Testis (tissue), 2 donors: ENCODE measurements at regions not wholly inside any gene's neighbourhood (a gene's known extent, or its start where the extent isn't known, plus 50 kb on each side); places are given as distances from the start of the nearest gene placed in this dataset.

Source experiments
- DNase-seq: peaks from one replicate; pipeline ENCODE4 v3.0.0-alpha.2; 2019
- H3K27ac ChIP-seq, 2 donors: fragments of 200-600 bp; sonication (generic); one replicate each; pipeline ENCODE4 v1.5.1; 2019
- H3K27me3 ChIP-seq: fragments of 200-600 bp; sonication (generic); one replicate; pipeline ENCODE4 v1.5.1; 2019
- H3K36me3 ChIP-seq: fragments of 200-600 bp; sonication (generic); one replicate; pipeline ENCODE4 v1.5.1; 2017; ENCODE audit warnings: low read depth; ENCODE audit errors: missing control alignments
- H3K4me1 ChIP-seq: fragments of 200-600 bp; sonication (generic); one replicate; pipeline ENCODE4 v1.5.1; 2019
- H3K4me3 ChIP-seq, 2 donors: fragments of 200-600 bp; sonication (generic); one replicate each; pipeline ENCODE4 v1.5.1; 2017 to 2019
- H3K9me3 ChIP-seq: fragments of 200-600 bp; sonication (generic); one replicate; pipeline ENCODE4 v1.5.1; 2017
- CTCF ChIP-seq, 3 experiments: fragments of 450-650 bp in 2 of 3; fragments of 200-600 bp in 1 of 3; sonication (generic) in 1 of 3; IDR thresholded peaks; one replicate each; pipeline ENCODE4 v1.5.1; 2016 to 2019; ENCODE audit warnings: antibody characterized with exemption in 3 of 3, mild to moderate bottlenecking in 2 of 3, moderate library complexity in 1 of 3
- POLR2A ChIP-seq: fragments of 450-650 bp; IDR thresholded peaks from one replicate; pipeline ENCODE4 v1.6.1; 2017; ENCODE audit warnings: antibody characterized with exemption, mild to moderate bottlenecking, moderate library complexity
- WGBS, 2 donors: methylation state at CpG; one replicate each; pipeline ENCODE4 v1.1.5; 2018; 5-methylcytosine and 5-hydroxymethylcytosine counted together
- intact Hi-C: fragments of 100-400 bp; cut with DNase I; formaldehyde crosslinking; loops from one replicate; pipeline ENCODE4 v1.15.1; 2023; ENCODE audit warnings: low total_unique reads

DNA sequence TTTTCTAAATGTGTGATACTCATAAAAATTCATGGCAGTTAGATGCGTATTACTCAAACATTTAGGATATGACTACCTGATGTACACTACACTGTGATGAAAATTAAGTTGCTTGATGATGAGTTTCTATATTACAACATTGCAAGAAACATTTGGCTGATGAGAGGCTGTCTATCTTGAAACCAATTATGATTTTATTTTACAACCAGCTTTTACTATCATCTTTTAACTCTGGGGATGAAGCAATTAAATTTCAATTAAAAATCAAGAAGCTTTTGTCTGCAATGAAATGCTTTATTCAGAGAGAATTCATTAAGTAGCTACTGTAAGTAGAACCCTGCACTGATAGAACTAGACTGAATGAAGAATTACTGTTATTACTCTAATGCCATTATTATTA is 500.4 kb downstream of the KCTD16 start:
- no peak for DNase-seq
- H3K4me3 ChIP-seq, result no peak overlapping the region
- TF ChIP-seq CTCF (IDR thresholded peaks at IDR 0.05) (no peak), POLR2A (no peak)
- H3K36me3 ChIP-seq, result no peaks in the 10 kb centered on the region
- H3K4me1 ChIP-seq, result no peaks in the 10 kb centered on the region
- WGBS, 2 donors, result 87 to 100% methylated on average over 1 of the region's 1 CpG
- H3K9me3 ChIP-seq, result no peaks in the 10 kb centered on the region
- H3K27ac ChIP-seq, result no peak overlapping the region
- no peaks in the 10 kb centered on the region for H3K27me3 ChIP-seq
- intact Hi-C loops, result no loop called here

DNA sequence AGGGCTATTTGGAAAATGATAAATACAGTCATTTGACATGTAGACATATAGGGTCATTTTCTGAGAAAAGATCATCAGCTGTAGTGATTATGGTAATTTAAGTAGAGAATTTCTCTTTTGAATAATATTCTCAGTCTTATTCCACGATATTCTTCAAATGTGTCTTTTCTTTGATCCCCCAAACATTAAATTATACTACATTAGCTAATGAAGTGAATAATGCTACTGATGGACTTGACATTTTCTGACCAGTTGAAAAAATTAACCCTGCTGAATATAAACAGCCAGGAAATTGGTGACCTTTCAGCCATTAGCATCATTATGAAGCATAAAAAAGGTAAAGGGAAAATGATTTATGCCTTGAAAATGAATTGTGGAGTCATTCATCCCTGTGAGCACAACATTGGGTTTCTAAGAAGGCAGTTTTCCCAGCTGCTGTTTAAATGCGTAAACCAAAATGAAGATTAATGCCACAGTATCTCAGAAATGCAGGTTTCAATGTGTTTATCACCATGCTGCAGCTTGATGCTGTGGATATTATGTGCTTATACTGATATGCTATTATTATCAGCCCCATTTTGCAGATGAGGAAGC is 489.1 kb downstream of the KCTD16 start:
- 67% methylated on average over 2 of the region's 2 CpGs for WGBS, 2 donors
- intact Hi-C loops, result no loop called here
- Histone ChIP-seq H3K27me3 (no peaks in the 10 kb centered on the region), H3K27ac (no peak overlapping the region), H3K4me1 (no peaks in the 10 kb centered on the region), H3K9me3 (no peaks in the 10 kb centered on the region), H3K4me3 (no peak overlapping the region), H3K36me3 (no peaks in the 10 kb centered on the region)
- TF ChIP-seq POLR2A (no peak), CTCF (IDR thresholded peaks at IDR 0.05) (no peak)
- DNase-seq, result no peak

- Histone ChIP-seq H3K4me3 (no peak overlapping the region), H3K36me3 (no peaks in the 10 kb centered on the region), H3K4me1 (no peaks in the 10 kb centered on the region), H3K27me3 (no peaks in the 10 kb centered on the region), H3K9me3 (no peaks in the 10 kb centered on the region), H3K27ac (no peak overlapping the region)
- no peak for DNase-seq
- intact Hi-C loops, result no loop called here
- 82 to 94% methylated on average over 3 of the region's 3 CpGs for WGBS, 2 donors
- TF ChIP-seq CTCF (IDR thresholded peaks at IDR 0.05) (no peak), POLR2A (no peak)
These were observed 473.6 kb downstream of the KCTD16 start for GRCh38 chr5:144644317-144644716.

DNA sequence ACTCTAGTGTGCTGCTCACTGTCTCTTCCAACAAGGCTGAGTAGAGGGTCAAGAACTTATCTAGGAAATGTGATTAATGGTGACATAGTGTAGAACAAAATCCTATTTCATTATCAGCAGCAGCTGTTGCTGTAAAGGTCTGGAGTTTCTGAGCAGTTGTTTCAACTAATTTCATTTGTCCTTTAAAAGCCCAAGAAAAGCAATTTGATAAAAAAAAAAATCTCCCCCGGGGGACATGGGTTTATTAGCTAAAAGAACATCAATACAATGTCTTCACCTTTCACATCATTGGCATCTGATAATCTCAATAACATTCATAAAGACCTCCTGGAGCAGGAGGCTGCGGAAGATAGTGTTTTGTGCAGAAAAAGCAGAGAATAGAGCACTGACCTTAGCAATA is 468.1 kb downstream of the KCTD16 start:
- no peaks in the 10 kb centered on the region for H3K36me3 ChIP-seq
- no peaks in the 10 kb centered on the region for H3K9me3 ChIP-seq
- no peak overlapping the region for H3K4me3 ChIP-seq
- no peak overlapping the region for H3K27ac ChIP-seq
- no peaks in the 10 kb centered on the region for H3K4me1 ChIP-seq
- WGBS, 2 donors, result 20 to 32% methylated on average over 2 of the region's 2 CpGs
- no peaks in the 10 kb centered on the region for H3K27me3 ChIP-seq
- no peak for TF ChIP-seq POLR2A
- TF ChIP-seq CTCF (IDR thresholded peaks at IDR 0.05), result no peak
- no peak for DNase-seq
- intact Hi-C loops, result no loop called here

- no peaks in the 10 kb centered on the region for H3K9me3 ChIP-seq
- H3K27me3 ChIP-seq, result no peaks in the 10 kb centered on the region
- no peak for DNase-seq
- no peak for TF ChIP-seq POLR2A
- TF ChIP-seq CTCF (IDR thresholded peaks at IDR 0.05), result no peak
- no peaks in the 10 kb centered on the region for H3K36me3 ChIP-seq
- no peak overlapping the region for H3K27ac ChIP-seq
- no peaks in the 10 kb centered on the region for H3K4me1 ChIP-seq
- intact Hi-C loops, result no loop called here
- 86 to 92% methylated on average over 2 of the region's 2 CpGs for WGBS, 2 donors
- no peak overlapping the region for H3K4me3 ChIP-seq
These were observed 463.5 kb downstream of the KCTD16 start for GRCh38 chr5:144634138-144634537.
